HG02870 (cell line): ENCODE measurements at regions not wholly inside any gene's neighbourhood (a gene's known extent, or its start where the extent isn't known, plus 50 kb on each side); places are given as distances from the start of the nearest gene placed in this dataset.
"Not testable (repeated sequence)": the region's sequence is repeated elsewhere in the genome, so short reads cannot be mapped to it uniquely, and the experiment has no call there.

Experiments
- ATAC-seq: cut with Tn5 transposase; IDR thresholded peaks from one replicate; pipeline ENCODE4 v1.9.1; 2021; ENCODE audit warnings: mild to moderate bottlenecking, moderate library complexity; ENCODE audit not compliant: unreplicated experiment

DNA sequence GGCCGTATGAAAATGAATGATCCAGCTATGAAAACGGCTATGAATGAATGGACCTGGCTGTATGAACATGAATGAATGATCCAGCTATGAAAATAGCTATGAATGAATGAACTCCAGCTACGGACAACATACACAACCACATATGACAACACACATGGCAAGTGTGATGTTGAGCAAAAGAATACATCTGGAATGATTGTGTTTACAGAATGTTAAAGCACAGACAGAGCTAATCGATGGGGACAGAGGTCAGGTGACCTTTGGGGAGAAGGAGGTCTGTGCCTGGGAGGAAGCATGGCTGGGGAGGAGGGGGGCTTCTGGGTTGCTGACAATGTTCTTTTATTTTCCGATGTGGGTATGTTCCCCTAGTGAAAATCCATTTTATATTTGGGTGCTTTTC is 174.0 kb upstream of the WSCD1 start:
- no peak for ATAC-seq

GRCh38 chr17:5897275-5897911 is 172.8 kb upstream of the WSCD1 start:
- ATAC-seq = no peak

- not testable (repeated sequence) for ATAC-seq
Observed at GRCh38 chr17:5897981-5898380, 172.2 kb upstream of the WSCD1 start.

DNA sequence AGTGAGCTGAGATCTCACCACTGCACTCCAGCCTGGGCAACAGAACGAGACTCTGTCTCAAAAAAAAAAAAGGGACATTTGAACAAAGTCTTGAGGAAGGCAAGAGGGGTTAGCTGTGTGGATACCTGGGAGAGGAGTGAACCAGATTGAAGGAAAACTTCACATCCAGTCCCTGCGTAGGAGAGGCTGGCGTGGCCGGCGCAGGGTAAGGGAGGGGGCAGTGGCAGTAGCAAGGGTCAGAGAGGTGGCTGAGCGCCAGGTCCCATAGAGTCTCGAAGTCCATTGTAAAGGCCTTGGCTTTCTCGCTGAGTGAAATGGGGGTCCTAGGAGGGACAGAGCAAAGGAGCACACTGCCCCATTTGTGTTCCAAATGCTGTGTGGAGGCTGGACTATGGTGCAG is 171.8 kb upstream of the WSCD1 start:
- ATAC-seq = no peak

- ATAC-seq = no peak
Observed at GRCh38 chr17:5899496-5900195, 170.5 kb upstream of the WSCD1 start.

DNA sequence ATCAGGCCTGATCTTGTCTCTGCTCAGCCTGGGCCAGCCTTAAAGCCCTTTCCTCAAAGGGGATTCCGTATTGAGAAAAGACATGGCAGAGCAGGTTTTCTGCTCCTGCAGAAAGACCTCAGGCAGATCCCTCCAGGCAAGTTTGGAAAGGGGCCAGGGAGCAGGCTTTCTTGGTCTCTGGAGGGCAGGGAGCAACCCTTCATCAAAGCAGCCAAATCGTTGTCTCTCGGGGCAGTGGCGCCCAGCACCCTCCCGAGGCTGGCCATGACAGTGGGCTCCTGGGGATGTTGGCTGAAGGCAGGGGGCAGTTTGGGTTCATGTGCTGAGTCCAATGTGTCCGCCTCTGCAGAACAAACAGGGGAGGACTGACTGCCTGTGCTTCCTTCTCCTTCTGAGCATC is 168.4 kb upstream of the WSCD1 start:
- no peak for ATAC-seq

GRCh38 chr17:5902181-5903140 is 167.7 kb upstream of the WSCD1 start:
- no peak for ATAC-seq

DNA sequence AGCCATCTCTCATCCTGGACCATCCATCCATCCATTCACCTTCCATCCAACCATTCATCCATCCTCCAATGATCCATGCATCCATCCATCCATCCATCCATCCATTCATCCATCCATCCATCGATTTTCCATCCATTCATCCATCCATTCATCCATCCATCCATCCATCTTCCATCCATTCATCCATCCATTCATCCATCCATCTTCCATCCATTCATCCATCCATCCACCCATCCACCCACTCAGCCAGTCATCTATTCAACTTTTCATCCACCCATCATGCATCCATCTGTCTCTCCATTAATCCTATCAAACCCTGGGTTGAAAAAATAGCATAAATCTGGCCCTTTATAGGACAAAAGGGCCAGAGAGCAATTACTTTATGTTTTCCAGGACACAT is 158.3 kb upstream of the WSCD1 start:
- ATAC-seq = no peak

- no peak for ATAC-seq
Observed at GRCh38 chr17:5913032-5913531, 157.1 kb upstream of the WSCD1 start.

DNA sequence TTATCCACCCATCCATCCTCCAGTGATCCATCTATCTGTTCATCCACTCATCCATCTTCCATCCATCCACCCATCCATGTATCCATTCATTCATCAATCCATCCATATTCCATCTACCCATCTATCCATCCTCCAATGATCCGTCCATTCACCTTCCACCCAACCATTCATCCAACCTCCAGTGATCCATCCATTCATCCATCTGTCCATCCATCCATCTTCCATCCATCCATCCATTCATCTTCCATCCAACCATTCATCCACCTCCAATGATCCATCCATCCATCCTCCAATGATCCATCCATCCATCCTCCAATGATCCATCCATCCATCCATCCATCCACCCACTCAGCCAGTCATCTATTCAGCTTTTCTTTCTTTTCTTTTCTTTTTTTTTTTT is 156.5 kb upstream of the WSCD1 start:
- ATAC-seq = no peak

GRCh38 chr17:5915337-5915736 is 154.8 kb upstream of the WSCD1 start:
- no peak for ATAC-seq

GRCh38 chr17:5919089-5919488 is 151.1 kb upstream of the WSCD1 start:
- ATAC-seq = no peak

DNA sequence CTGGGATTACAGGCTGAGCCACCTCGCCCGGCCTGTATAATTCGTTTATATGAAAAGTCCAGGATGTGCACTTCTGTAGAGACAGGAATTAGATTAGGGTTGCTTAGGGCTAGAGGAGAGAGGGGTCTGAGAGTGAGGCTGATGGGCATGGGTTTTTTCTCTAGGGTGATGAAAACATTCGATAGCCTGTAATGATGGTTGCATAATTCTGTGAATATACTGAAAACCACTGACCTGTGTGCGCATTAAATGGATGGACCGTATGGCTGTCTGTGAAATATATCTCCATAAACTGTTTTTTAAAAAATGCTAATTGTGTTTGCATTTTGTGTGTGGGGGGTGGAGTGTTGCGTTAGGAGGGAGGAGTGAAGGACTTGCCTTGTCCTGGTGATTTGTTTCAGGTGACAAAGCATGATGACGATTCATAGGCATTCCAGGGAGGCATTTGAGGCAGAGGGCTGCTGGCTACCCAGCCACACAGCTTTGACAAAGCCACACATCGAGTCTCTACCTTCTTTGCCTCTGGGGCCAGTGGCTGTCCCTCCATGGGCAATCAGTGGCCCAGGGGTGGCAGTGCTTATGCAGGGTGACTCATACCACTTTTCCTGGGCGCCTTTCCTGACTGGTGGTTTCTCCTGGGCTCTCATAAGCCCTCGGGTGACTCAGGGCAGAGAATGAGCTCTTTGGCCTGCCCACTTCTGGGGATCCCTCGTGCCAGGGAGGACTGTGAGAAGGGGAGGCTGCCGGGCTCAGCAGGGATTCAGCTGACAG is 148.5 kb upstream of the WSCD1 start:
- ATAC-seq = no peak

GRCh38 chr17:5922476-5922875 is 147.7 kb upstream of the WSCD1 start:
- ATAC-seq = no peak

- no peak for ATAC-seq
Observed at GRCh38 chr17:5929721-5930120, 140.5 kb upstream of the WSCD1 start.

GRCh38 chr17:5930555-5930954 is 139.6 kb upstream of the WSCD1 start:
- ATAC-seq = not testable (repeated sequence)

DNA sequence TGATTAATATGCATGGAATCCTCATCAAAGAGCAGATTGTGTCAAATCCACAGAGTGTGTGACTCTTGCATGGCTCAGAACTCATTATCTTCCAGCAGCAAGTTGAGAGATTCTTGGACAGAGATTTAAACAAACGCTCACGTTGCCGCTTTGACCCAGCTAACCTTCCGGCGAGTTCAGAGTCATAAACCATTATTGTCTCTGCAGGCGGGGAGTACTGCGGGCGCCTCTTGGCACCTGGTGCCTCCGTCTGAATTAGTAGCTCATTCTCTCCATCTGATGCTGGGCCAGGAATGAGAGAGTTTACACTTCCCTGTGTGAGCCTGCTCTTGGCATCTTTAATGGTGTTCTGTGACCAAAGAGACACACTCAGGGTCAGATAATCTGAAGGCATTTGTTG is 138.6 kb upstream of the WSCD1 start:
- no peak for ATAC-seq

- no peak for ATAC-seq
Observed at GRCh38 chr17:5933430-5933829, 136.7 kb upstream of the WSCD1 start.

- no peak for ATAC-seq
Observed at GRCh38 chr17:5941258-5941657, 128.9 kb upstream of the WSCD1 start.

- ATAC-seq = no peak
Observed at GRCh38 chr17:5942687-5943086, 127.5 kb upstream of the WSCD1 start.

DNA sequence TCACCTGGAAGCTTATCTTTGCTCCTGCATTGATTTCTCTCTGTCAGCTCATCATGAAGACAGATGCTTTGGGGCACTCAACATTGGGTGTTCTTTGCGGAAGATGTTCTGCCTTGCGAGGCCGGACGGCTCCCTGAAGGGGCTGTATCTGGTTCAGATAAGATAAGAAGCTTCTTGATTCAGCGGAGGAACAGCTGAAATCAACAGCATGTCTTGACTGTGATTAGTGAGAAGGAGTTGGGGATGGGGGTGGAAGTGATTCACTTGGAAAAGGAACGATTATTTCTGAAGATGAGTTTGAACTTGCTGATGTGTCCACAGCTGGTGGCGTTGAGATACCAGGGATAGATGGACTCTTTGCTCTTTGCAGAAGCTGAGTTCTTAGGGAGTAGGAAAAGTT is 126.9 kb upstream of the WSCD1 start:
- no peak for ATAC-seq
